HK-2 (cell line): ENCODE measurements at regions not wholly inside any gene's neighbourhood (a gene's known extent, or its start where the extent isn't known, plus 50 kb on each side); places are given as distances from the start of the nearest gene placed in this dataset.

ENCODE experiments used
- DNase-seq: peaks from one replicate; pipeline ENCODE4 v3.0.0-alpha.2; 2018; ENCODE audit not compliant: unreplicated experiment

- DNase-seq = no peak
Measured at GRCh38 chr12:93299262-93299846, 78.4 kb upstream of the NUDT4 start.

- no peak for DNase-seq
Measured at GRCh38 chr12:93300611-93301021, 77.1 kb upstream of the NUDT4 start.

- DNase-seq = no peak
Measured at GRCh38 chr12:93302331-93303229, 75.1 kb upstream of the NUDT4 start.

- DNase-seq = no peak
Measured at GRCh38 chr12:93306636-93307035, 71.1 kb upstream of the NUDT4 start.

GRCh38 chr12:93308281-93308680 lies 69.4 kb upstream of the NUDT4 start:
- DNase-seq = no peak

GRCh38 chr12:93311827-93312226 lies 65.9 kb upstream of the NUDT4 start:
- DNase-seq = no peak

GRCh38 chr12:93314177-93314497 lies 63.6 kb upstream of the NUDT4 start:
- DNase-seq = no peak

- no peak for DNase-seq
Measured at GRCh38 chr12:93315385-93315906, 62.3 kb upstream of the NUDT4 start.

- no peak for DNase-seq
Measured at GRCh38 chr12:93315907-93316622, 61.7 kb upstream of the NUDT4 start.

GRCh38 chr12:93316623-93316971 lies 61.1 kb upstream of the NUDT4 start:
- no peak for DNase-seq

GRCh38 chr12:93317227-93317626 lies 60.5 kb upstream of the NUDT4 start:
- no peak for DNase-seq

GRCh38 chr12:93318720-93319522 lies 58.8 kb upstream of the NUDT4 start:
- DNase-seq = no peak

GRCh38 chr12:93319523-93320050 lies 58.1 kb upstream of the NUDT4 start:
- no peak for DNase-seq

GRCh38 chr12:93322784-93323183 lies 54.9 kb upstream of the NUDT4 start:
- no peak for DNase-seq

GRCh38 chr12:93323625-93324329 lies 53.9 kb upstream of the NUDT4 start:
- no peak for DNase-seq

- peak; percentile 8 for DNase-seq
Measured at GRCh38 chr12:93325855-93326254, 51.9 kb upstream of the NUDT4 start.
